HG03135 (cell line): ENCODE measurements at regions not wholly inside any gene's neighbourhood (a gene's known extent, or its start where the extent isn't known, plus 50 kb on each side); places are given as distances from the start of the nearest gene placed in this dataset.
"Not testable (repeated sequence)": the region's sequence is repeated elsewhere in the genome, so short reads cannot be mapped to it uniquely, and the experiment has no call there.

ENCODE experiments used
- ATAC-seq: cut with Tn5 transposase; IDR thresholded peaks from one replicate; pipeline ENCODE4 v1.9.1; 2021; ENCODE audit warnings: mild to moderate bottlenecking, moderate library complexity; ENCODE audit not compliant: unreplicated experiment

- no peak for ATAC-seq
These were observed 275.3 kb upstream of the SLC14A2 start for GRCh38 chr18:45339810-45340550.

- no peak for ATAC-seq
These were observed 274.4 kb upstream of the SLC14A2 start for GRCh38 chr18:45340884-45341283.

GRCh38 chr18:45341454-45341853 is 273.8 kb upstream of the SLC14A2 start:
- no peak for ATAC-seq

- no peak for ATAC-seq
These were observed 273.1 kb upstream of the SLC14A2 start for GRCh38 chr18:45342166-45342565.

- ATAC-seq = no peak
These were observed 272.6 kb upstream of the SLC14A2 start for GRCh38 chr18:45342653-45343052.

GRCh38 chr18:45343365-45343764 is 271.9 kb upstream of the SLC14A2 start:
- no peak for ATAC-seq

GRCh38 chr18:45344680-45345079 is 270.6 kb upstream of the SLC14A2 start:
- not testable (repeated sequence) for ATAC-seq

- no peak for ATAC-seq
These were observed 266.3 kb upstream of the SLC14A2 start for GRCh38 chr18:45349019-45349418.

- ATAC-seq = no peak
These were observed 265.8 kb upstream of the SLC14A2 start for GRCh38 chr18:45349467-45349866.

GRCh38 chr18:45350404-45351156 is 264.7 kb upstream of the SLC14A2 start:
- no peak for ATAC-seq

- ATAC-seq = no peak
These were observed 262.4 kb upstream of the SLC14A2 start for GRCh38 chr18:45352874-45353273.

- ATAC-seq = no peak
These were observed 261.7 kb upstream of the SLC14A2 start for GRCh38 chr18:45353530-45353929.

- no peak for ATAC-seq
These were observed 259.2 kb upstream of the SLC14A2 start for GRCh38 chr18:45355944-45356520.

- no peak for ATAC-seq
These were observed 257.4 kb upstream of the SLC14A2 start for GRCh38 chr18:45357686-45358470.

GRCh38 chr18:45359275-45360009 is 255.8 kb upstream of the SLC14A2 start:
- no peak for ATAC-seq

- ATAC-seq = no peak
These were observed 254.0 kb upstream of the SLC14A2 start for GRCh38 chr18:45361125-45361851.

GRCh38 chr18:45363196-45363595 is 252.1 kb upstream of the SLC14A2 start:
- no peak for ATAC-seq

- ATAC-seq = no peak
These were observed 249.4 kb upstream of the SLC14A2 start for GRCh38 chr18:45365835-45366234.

- no peak for ATAC-seq
These were observed 244.8 kb upstream of the SLC14A2 start for GRCh38 chr18:45370255-45371010.
